HepG2 (cell line): ENCODE measurements at regions not wholly inside any gene's neighbourhood (a gene's known extent, or its start where the extent isn't known, plus 50 kb on each side); places are given as distances from the start of the nearest gene placed in this dataset.

Source experiments
- GABPA ChIP-seq, 2 experiments: IDR thresholded peaks; 2 replicates each; pipeline ENCODE4 v1.6.1; 2011 to 2016; ENCODE audit warnings: low read depth in 2 of 2, low read length in 1 of 2, missing biosample characterization in 1 of 2, missing genetic modification characterization in 1 of 2
- MTA1 ChIP-seq: sonication (generic); formaldehyde crosslinking; IDR thresholded peaks from 2 replicates; pipeline ENCODE4 v1.4.0; 2020; ENCODE audit warnings: missing genetic modification reagents, mild to moderate bottlenecking, borderline replicate concordance
- PCBP1 ChIP-seq: fragments of 200-400 bp; formaldehyde crosslinking; IDR thresholded peaks from 2 replicates; pipeline ENCODE4 v1.6.1; 2017; ENCODE audit warnings: mild to moderate bottlenecking, low read depth, low read length, borderline replicate concordance
- RAD51 ChIP-seq: fragments of 450-650 bp; IDR thresholded peaks from 2 replicates; pipeline ENCODE4 v1.6.1; 2016; ENCODE audit warnings: borderline replicate concordance
- SIN3B ChIP-seq: fragments of 150-350 bp; IDR thresholded peaks from 2 replicates; pipeline ENCODE4 v1.6.1; 2014; ENCODE audit warnings: low read length
- U2AF1 ChIP-seq: fragments of 200-400 bp; formaldehyde crosslinking; optimal IDR thresholded peaks from 2 replicates; pipeline ENCODE3; 2017; ENCODE audit warnings: mild to moderate bottlenecking, low read depth, low read length
- ZNF180 ChIP-seq: sonication (generic); formaldehyde crosslinking; IDR thresholded peaks from 2 replicates; pipeline ENCODE4 v1.4.0; 2020; ENCODE audit warnings: low read depth, missing genetic modification reagents, borderline replicate concordance
- ZNF501 ChIP-seq: sonication (generic); formaldehyde crosslinking; IDR thresholded peaks from 2 replicates; pipeline ENCODE4 v1.5.1; 2020; ENCODE audit warnings: mild to moderate bottlenecking, moderate library complexity, missing genetic modification reagents
- ZNF530 ChIP-seq: sonication (generic); formaldehyde crosslinking; IDR thresholded peaks from 2 replicates; pipeline ENCODE4 v1.5.0; 2020; ENCODE audit warnings: low read depth, mild to moderate bottlenecking, missing genetic modification reagents
- ZNF589 ChIP-seq: sonication (generic); formaldehyde crosslinking; conservative IDR thresholded peaks from 2 replicates; pipeline ENCODE4 v1.8.0; 2022; ENCODE audit warnings: mild to moderate bottlenecking, moderate library complexity, missing genetic modification reagents
- ZNF75D ChIP-seq: sonication (generic); formaldehyde crosslinking; IDR thresholded peaks from 2 replicates; pipeline ENCODE4 v1.8.1; 2023; ENCODE audit warnings: missing genetic modification reagents, mild to moderate bottlenecking, borderline replicate concordance
- ZSCAN22 ChIP-seq: sonication (generic); formaldehyde crosslinking; IDR thresholded peaks from 2 replicates; pipeline ENCODE4 v1.4.0; 2020; ENCODE audit warnings: mild to moderate bottlenecking, missing genetic modification reagents
- TF ChIP-seq, protein P1 (sequence below): sonication (generic); formaldehyde crosslinking; IDR thresholded peaks from 2 replicates; pipeline ENCODE4 v1.4.0; 2020; ENCODE audit warnings: mild to moderate bottlenecking, missing genetic modification reagents, borderline replicate concordance
- TF ChIP-seq, protein P2 (sequence below): sonication (generic); formaldehyde crosslinking; IDR thresholded peaks from 2 replicates; pipeline ENCODE4 v1.4.0; 2020; ENCODE audit warnings: missing genetic modification reagents
- TF ChIP-seq, protein P3 (sequence below): sonication (generic); formaldehyde crosslinking; IDR thresholded peaks from 2 replicates; pipeline ENCODE4 v1.4.0; 2020; ENCODE audit warnings: mild to moderate bottlenecking, missing genetic modification reagents
- TF ChIP-seq, protein P4 (sequence below): IDR thresholded peaks from 2 replicates; pipeline ENCODE4 v1.6.1; 2016; ENCODE audit warnings: missing biosample characterization, missing genetic modification reagents, low read depth
- TF ChIP-seq, protein P5 (sequence below): sonication (generic); formaldehyde crosslinking; IDR thresholded peaks from 2 replicates; pipeline ENCODE4 v1.5.0; 2020; ENCODE audit warnings: missing genetic modification reagents

DNA sequence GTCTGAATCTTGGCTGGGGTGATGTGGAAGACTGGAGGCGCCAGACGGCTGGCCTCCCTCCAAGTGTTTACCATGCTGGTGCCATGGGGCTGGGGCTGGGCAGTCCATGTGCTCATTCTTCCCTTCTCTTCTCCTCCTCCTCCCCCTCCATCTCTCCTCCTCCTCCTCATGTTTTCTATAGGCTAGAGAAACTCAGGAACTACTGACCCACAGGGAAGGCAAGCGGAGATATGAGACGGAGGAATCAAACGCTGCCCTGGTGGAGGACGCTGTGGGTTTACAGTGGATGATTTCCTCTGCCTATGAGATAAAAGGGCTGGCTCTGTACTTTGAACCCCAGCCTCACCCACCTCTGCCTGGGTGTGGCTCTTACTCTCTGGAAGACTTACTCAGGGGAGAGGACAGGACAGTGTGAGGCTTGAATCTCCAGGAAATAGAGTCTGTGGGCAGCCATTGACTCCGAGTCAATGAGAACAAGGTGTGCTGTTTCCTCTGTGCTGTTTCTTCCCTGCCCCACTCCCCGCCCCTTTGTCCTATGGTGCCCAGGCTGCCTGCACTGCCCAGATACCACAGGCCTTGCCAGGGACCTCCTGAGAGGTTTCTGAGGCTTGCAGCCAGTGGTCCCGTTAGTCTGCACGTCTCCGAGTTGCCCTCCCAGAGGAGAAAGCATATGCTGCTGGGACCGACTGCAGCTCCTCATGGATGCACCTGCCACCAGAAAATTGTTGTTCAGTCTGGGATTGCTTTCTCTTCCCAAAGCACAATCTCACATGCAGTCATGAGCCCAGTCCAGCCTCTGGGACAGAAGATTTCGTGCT, 132.6 kb upstream of the ARHGAP5 start (continued):
- TF ChIP-seq, protein P1, sequence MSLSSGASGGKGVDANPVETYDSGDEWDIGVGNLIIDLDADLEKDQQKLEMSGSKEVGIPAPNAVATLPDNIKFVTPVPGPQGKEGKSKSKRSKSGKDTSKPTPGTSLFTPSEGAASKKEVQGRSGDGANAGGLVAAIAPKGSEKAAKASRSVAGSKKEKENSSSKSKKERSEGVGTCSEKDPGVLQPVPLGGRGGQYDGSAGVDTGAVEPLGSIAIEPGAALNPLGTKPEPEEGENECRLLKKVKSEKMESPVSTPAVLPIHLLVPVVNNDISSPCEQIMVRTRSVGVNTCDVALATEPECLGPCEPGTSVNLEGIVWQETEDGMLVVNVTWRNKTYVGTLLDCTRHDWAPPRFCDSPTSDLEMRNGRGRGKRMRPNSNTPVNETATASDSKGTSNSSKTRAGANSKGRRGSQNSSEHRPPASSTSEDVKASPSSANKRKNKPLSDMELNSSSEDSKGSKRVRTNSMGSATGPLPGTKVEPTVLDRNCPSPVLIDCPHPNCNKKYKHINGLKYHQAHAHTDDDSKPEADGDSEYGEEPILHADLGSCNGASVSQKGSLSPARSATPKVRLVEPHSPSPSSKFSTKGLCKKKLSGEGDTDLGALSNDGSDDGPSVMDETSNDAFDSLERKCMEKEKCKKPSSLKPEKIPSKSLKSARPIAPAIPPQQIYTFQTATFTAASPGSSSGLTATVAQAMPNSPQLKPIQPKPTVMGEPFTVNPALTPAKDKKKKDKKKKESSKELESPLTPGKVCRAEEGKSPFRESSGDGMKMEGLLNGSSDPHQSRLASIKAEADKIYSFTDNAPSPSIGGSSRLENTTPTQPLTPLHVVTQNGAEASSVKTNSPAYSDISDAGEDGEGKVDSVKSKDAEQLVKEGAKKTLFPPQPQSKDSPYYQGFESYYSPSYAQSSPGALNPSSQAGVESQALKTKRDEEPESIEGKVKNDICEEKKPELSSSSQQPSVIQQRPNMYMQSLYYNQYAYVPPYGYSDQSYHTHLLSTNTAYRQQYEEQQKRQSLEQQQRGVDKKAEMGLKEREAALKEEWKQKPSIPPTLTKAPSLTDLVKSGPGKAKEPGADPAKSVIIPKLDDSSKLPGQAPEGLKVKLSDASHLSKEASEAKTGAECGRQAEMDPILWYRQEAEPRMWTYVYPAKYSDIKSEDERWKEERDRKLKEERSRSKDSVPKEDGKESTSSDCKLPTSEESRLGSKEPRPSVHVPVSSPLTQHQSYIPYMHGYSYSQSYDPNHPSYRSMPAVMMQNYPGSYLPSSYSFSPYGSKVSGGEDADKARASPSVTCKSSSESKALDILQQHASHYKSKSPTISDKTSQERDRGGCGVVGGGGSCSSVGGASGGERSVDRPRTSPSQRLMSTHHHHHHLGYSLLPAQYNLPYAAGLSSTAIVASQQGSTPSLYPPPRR (CRISPR knock-in tag) = 0 out of 2 replicates have a peak, but pooled peaks have one; percentile 47
- TF ChIP-seq ZNF75D (CRISPR knock-in tag) (no peak), ZNF501 (CRISPR knock-in tag) (no peak; the same call in 1 of the 2 replicates), GABPA (IDR thresholded peaks at IDR 0.05; ENCODE audit: low read depth, low read length) (no peak), GABPA (CRISPR knock-in tag; IDR thresholded peaks at IDR 0.05; ENCODE audit: low read depth) (no peak; the same call in 1 of the 2 replicates), PCBP1 (no peak), SIN3B (no peak), ZSCAN22 (CRISPR knock-in tag) (peak; percentile 71; the same call in 1 of the 2 replicates), ZNF180 (CRISPR knock-in tag) (no peak), RAD51 (no peak), MTA1 (peak; percentile 45; the same call in 1 of the 2 replicates), ZNF530 (no peak), U2AF1 (peak; percentile 87), ZNF589 (CRISPR knock-in tag) (peak; percentile 17; the same call in 1 of the 2 replicates)
- TF ChIP-seq, protein P2, sequence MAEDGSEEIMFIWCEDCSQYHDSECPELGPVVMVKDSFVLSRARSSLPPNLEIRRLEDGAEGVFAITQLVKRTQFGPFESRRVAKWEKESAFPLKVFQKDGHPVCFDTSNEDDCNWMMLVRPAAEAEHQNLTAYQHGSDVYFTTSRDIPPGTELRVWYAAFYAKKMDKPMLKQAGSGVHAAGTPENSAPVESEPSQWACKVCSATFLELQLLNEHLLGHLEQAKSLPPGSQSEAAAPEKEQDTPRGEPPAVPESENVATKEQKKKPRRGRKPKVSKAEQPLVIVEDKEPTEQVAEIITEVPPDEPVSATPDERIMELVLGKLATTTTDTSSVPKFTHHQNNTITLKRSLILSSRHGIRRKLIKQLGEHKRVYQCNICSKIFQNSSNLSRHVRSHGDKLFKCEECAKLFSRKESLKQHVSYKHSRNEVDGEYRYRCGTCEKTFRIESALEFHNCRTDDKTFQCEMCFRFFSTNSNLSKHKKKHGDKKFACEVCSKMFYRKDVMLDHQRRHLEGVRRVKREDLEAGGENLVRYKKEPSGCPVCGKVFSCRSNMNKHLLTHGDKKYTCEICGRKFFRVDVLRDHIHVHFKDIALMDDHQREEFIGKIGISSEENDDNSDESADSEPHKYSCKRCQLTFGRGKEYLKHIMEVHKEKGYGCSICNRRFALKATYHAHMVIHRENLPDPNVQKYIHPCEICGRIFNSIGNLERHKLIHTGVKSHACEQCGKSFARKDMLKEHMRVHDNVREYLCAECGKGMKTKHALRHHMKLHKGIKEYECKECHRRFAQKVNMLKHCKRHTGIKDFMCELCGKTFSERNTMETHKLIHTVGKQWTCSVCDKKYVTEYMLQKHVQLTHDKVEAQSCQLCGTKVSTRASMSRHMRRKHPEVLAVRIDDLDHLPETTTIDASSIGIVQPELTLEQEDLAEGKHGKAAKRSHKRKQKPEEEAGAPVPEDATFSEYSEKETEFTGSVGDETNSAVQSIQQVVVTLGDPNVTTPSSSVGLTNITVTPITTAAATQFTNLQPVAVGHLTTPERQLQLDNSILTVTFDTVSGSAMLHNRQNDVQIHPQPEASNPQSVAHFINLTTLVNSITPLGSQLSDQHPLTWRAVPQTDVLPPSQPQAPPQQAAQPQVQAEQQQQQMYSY (CRISPR knock-in tag) = peak; percentile 33; the same call in 1 of the 2 replicates
- TF ChIP-seq, protein P3, sequence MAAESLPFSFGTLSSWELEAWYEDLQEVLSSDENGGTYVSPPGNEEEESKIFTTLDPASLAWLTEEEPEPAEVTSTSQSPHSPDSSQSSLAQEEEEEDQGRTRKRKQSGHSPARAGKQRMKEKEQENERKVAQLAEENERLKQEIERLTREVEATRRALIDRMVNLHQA = no peak
- TF ChIP-seq, protein P4, sequence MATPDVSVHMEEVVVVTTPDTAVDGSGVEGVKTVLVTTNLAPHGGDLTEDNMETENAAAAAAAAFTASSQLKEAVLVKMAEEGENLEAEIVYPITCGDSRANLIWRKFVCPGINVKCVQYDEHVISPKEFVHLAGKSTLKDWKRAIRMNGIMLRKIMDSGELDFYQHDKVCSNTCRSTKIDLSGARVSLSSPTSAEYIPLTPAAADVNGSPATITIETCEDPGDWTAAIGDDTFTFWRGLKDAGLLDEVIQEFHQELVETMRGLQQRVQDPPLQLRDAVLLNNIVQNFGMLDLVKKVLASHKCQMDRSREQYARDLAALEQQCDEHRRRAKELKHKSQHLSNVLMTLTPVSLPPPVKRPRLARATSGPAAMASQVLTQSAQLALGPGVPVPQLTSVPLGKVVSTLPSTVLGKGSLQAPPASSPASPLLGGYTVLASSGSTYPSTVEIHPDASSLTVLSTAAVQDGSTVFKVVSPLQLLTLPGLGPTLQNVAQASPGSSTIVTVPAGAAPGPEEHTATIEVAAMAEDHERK = no peak
- TF ChIP-seq, protein P5, sequence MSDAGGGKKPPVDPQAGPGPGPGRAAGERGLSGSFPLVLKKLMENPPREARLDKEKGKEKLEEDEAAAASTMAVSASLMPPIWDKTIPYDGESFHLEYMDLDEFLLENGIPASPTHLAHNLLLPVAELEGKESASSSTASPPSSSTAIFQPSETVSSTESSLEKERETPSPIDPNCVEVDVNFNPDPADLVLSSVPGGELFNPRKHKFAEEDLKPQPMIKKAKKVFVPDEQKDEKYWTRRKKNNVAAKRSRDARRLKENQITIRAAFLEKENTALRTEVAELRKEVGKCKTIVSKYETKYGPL (CRISPR knock-in tag) = no peak
